HTR-8/SVneo (cell line): ENCODE measurements at regions not wholly inside any gene's neighbourhood (a gene's known extent, or its start where the extent isn't known, plus 50 kb on each side); places are given as distances from the start of the nearest gene placed in this dataset.
"Not testable (repeated sequence)": the region's sequence is repeated elsewhere in the genome, so short reads cannot be mapped to it uniquely, and the experiment has no call there.

ENCODE experiments used
- DNase-seq: peaks from one replicate; pipeline ENCODE4 v3.0.0; 2011; ENCODE audit warnings: low spot score, mixed read lengths; ENCODE audit not compliant: insufficient read length
- FAIRE-seq: peaks from 2 replicates; lab custom pipeline; 2011; peaks lifted over from hg19 to GRCh38; lab: Jason Lieb, UNC

DNA sequence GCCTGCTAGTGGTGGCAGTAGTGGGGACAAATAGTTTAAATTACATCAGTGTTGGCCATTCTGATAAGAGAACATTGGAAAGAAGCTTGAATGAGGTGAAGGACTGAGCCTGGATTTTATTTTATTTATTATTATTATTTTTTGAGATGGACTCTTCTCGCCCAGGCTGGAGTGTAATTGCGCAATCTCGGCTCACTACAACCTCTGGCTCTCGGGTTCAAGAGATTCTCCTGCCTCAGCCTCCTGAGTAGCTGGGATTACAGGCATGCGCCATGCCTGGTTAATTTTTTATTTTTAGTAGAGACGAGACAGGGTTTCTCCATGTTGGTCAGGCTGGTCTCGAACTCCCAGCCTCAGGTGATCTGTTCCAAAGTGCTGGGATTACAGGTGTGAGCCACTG lies 739.4 kb downstream of the AACS start:
- FAIRE-seq = no peak
- DNase-seq = no peak

DNA sequence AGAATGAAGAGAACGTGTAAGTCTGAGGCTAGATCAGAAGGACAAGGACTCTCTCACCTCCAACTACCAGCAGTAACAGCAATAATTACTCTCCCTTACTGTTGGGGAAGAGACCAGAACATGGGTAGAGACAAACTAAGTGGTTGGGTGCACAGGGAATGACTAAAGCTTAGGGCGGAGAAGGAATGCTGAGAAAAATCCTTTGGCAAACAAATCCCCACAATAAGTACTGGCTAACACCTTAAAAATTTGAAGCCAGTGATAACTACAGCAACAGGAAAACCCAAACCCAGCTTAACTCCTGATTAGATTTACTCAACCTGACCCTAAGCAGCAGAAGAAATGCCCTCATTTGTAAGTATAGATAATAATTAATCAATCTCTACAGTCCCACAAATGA lies 759.0 kb downstream of the AACS start:
- FAIRE-seq (no peak), DNase-seq (no peak)

DNA sequence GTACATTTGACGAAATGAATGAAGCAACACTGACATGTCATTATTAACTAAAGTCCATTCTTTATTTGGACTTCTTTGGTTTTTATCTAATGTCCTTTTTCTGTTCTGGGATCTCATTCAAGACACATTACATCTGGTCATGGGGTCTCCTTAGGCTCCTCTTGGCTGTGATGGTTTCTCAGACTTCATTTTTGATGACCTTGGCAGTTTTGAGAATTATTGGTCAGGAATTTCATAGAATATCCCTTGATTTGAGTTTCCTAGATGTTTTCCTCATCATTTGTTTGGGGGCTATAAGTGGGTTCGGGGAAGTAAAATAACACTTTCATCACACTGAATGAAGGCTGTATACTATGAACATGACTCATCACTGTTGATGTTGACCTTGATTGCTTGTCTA lies 770.6 kb downstream of the AACS start:
- DNase-seq (no peak), FAIRE-seq (no peak)

GRCh38 chr12:125836647-125837046 lies 771.4 kb downstream of the AACS start:
- no peak for FAIRE-seq
- DNase-seq = no peak

GRCh38 chr12:125841332-125841731 lies 776.1 kb downstream of the AACS start:
- no peak for DNase-seq
- no peak for FAIRE-seq

GRCh38 chr12:125852116-125852515 lies 786.9 kb downstream of the AACS start:
- DNase-seq (no peak), FAIRE-seq (no peak)

- DNase-seq (no peak), FAIRE-seq (no peak)
These were observed 787.4 kb downstream of the AACS start for GRCh38 chr12:125852679-125853078.

DNA sequence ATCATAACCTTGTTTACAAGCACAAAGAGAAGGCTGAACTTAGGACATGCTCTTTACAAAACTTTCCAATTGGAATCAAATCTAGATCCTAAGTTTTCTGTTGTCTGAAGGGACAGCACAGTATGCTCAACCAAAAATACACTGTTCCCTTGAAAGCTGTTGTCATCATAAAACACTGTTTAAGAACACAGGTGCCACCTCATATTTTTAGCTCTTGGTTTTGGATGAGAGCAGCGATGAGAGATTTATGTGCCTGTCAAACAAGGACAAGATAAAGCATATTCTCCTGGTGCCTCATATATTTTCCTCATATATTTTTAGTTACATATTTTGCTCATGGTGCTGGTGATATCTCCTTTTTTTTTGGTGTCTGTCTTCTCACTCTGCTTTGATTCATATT lies 788.4 kb downstream of the AACS start:
- DNase-seq (no peak), FAIRE-seq (no peak)

DNA sequence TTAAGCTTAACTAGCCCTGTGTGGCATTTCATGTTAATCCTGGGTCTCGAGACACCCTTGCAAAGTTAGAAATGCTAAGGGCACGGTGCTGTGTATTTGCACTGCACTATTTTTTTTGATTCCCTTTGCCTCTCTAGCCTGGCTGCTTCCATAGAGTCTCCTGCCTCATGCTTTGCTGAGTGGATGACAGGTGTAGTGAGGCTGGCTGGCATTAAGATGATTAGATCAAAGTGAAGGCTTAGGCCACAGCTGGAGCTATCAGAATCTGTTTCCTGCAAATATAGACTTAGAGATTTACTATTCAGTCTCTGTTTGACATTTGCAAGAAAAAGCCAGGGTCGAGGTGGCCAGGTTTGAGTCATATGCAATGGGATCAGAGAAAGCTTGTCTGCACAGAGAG lies 791.1 kb downstream of the AACS start:
- FAIRE-seq (no peak), DNase-seq (no peak)

DNA sequence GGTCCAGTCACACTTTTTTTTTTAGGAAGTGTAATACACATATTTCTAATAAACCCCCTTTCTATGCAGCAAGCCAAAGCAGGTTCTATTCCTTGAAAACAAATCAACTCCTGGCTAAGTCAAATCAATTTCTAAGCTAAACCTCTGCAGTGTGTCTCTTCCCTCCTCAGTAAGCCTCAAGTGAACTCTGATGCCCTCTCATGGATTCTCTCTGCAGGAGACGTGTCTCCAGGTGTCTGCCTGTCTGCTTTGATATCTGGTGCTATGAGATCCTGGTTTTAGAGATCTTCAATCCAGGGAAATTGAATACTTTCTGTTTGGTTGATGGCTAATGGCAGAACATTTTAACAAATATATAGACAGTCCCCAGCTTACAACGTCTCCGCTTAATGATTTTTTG lies 791.7 kb downstream of the AACS start:
- FAIRE-seq = no peak

GRCh38 chr12:125860672-125861288 lies 795.5 kb downstream of the AACS start:
- FAIRE-seq = no peak
- no peak for DNase-seq

More for the DNA sequence above, 791.7 kb downstream of the AACS start:
- DNase-seq = no peak

GRCh38 chr12:125861299-125862281 lies 796.4 kb downstream of the AACS start:
- DNase-seq (no peak), FAIRE-seq (no peak)

DNA sequence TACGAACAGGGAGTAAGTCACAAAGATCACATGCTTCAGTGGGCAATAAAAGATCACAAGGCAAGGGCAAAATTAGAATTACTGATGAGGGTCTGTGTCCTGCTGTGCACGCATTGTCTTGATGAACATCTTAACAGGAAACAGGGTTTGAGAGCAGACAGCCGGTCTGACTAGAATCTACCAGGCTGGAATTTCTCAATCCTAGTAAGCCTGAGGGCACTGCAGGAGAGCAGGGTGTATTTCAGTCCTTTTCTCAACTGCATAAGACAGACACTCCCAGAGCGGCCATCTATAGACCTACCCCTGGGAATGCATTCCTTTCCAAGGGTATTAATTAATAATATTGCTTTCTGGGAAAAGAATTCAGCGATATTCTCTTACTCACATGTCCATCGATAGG lies 800.0 kb downstream of the AACS start:
- not testable (repeated sequence) for DNase-seq, FAIRE-seq

GRCh38 chr12:125871811-125872594 lies 806.8 kb downstream of the AACS start:
- no peak for FAIRE-seq
- no peak for DNase-seq

GRCh38 chr12:125873016-125873415 lies 807.8 kb downstream of the AACS start:
- no peak for FAIRE-seq
- DNase-seq = no peak

DNA sequence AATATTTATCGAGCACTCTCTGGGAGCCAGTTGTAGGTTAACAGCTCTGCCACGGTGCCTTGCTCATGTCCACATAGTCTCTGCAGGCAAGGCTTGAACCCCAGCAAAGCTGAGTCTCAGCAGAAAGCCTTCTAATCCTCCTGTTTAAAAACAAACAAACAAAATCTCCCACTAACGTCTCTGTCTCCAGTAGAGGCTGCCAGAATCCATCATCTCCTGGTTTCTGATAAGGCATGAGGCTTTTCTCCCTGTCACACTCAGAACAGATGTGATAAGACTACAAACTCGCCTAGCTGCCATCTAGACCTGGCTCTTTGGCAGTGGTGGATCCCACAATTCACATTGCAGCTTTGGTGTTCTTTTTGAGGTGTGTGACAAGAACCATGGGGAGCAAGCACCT lies 813.2 kb downstream of the AACS start:
- no peak for DNase-seq
- no peak for FAIRE-seq

DNA sequence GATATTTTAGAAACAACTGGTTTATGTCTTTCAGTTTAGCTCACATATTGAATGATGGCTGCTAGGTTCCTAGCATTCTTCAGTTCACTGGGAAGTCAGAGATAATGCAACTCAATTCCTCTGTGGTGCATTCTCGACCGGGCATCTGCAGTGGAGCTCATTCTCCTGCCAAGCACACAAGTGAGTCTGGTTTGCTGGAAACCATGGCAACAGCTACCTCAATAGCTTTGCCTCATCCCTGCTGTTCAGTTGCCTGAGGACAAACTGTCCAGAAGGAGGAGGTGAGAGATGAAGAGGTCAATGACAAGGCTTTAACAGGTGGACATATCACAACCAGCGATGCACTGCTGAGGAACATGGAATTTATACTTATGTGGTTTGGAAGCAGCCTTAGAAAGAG lies 816.9 kb downstream of the AACS start:
- no peak for FAIRE-seq
- no peak for DNase-seq

- FAIRE-seq = no peak
- no peak for DNase-seq
These were observed 823.7 kb downstream of the AACS start for GRCh38 chr12:125888921-125889320.

DNA sequence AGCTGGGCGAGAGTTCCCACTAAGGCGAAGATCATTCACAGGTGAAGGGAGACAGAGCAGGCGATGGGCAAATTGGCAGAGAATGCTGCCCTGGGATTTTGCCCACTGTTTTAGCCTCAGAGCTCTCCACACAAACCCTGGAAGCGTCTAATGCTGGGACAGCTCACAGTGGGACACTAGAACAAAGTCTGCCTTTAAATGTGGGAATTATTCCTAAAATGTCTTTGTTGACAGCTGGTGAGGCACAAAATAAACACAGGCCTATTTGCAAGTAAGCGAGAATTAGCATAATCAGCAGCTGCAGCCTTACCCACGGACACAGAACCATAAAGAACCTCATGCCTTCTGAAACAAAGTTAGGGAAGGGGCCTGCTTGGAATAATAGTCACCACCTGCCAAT lies 824.5 kb downstream of the AACS start:
- no peak for FAIRE-seq
- no peak for DNase-seq

DNA sequence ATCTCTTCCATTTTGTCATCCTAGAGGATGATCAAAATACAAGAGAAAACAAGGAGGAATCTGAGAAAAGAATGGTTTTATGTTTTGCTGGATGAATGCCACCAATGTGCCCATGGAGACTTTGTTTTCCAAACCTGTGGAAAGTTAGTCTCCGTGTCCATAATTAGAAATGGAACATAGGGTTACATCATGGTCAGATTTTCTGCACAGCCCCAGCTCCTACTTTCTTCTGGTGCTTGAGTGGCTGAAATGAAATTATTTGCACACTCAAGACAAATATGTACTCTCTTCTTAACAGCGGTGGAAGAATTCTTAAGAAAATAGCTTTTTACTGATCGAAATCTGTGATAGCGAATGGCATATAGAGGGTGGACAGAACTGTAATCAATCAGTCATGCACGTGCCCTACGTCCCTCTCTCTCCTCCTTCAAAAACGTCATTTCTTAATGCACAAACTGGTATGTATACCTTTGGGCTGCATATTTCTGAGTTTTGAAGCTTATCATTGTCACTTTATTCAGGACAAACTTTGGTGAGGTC lies 825.2 kb downstream of the AACS start:
- FAIRE-seq = no peak
- no peak for DNase-seq

GRCh38 chr12:125890971-125891370 lies 825.7 kb downstream of the AACS start:
- FAIRE-seq (no peak), DNase-seq (no peak)
